Stomach (tissue), 4 donors: ENCODE measurements at regions not wholly inside any gene's neighbourhood (a gene's known extent, or its start where the extent isn't known, plus 50 kb on each side); places are given as distances from the start of the nearest gene placed in this dataset.

Source experiments
- POLR2A ChIP-seq, 4 donors: fragments of 450-650 bp; IDR thresholded peaks; one replicate each; pipeline ENCODE4 v1.6.1; 2016; ENCODE audit warnings: antibody characterized with exemption in 4 of 4, control low read depth in 2 of 4, mild to moderate bottlenecking in 1 of 4, moderate library complexity in 1 of 4
- POLR2AphosphoS5 ChIP-seq, 3 donors: sonication (generic); formaldehyde crosslinking; IDR thresholded peaks; one replicate each; pipeline ENCODE4 v1.6.1; 2016; ENCODE audit warnings: antibody characterized with exemption in 3 of 3
- TF ChIP-seq, protein P1 (sequence below), 7 experiments: fragments of 450-650 bp in 4 of 7; fragments of 200-600 bp in 3 of 7; sonication (generic) in 3 of 7; IDR thresholded peaks; one replicate each; pipeline ENCODE4 v1.5.1; 2016 to 2019; ENCODE audit warnings: antibody characterized with exemption in 7 of 7, control low read depth in 2 of 7, mild to moderate bottlenecking in 1 of 7

DNA sequence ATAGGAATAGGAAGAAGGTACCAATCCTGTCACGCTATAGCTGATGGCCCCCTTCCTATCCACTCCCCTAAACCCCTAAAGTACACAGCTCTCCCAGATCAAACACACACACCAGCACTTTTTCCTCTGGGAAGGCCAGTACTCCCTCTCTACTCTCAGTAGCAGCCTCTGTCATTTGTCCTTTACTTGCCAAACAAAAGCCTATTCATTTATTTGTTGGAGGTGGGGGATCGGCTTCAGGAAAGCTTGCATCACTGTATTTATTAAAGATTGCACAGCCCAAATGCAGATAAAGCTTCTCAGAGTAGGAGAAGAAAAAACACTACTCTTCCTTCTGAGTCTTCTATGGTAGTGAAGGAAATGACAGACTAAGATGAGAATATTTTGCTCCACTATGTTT is 429.7 kb upstream of the RASGRP1 start:
- TF ChIP-seq POLR2AphosphoS5 (IDR thresholded peaks at IDR 0.05): no peak
- TF ChIP-seq, protein P1, sequence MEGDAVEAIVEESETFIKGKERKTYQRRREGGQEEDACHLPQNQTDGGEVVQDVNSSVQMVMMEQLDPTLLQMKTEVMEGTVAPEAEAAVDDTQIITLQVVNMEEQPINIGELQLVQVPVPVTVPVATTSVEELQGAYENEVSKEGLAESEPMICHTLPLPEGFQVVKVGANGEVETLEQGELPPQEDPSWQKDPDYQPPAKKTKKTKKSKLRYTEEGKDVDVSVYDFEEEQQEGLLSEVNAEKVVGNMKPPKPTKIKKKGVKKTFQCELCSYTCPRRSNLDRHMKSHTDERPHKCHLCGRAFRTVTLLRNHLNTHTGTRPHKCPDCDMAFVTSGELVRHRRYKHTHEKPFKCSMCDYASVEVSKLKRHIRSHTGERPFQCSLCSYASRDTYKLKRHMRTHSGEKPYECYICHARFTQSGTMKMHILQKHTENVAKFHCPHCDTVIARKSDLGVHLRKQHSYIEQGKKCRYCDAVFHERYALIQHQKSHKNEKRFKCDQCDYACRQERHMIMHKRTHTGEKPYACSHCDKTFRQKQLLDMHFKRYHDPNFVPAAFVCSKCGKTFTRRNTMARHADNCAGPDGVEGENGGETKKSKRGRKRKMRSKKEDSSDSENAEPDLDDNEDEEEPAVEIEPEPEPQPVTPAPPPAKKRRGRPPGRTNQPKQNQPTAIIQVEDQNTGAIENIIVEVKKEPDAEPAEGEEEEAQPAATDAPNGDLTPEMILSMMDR (IDR thresholded peaks at IDR 0.05): no peak
- TF ChIP-seq POLR2A (IDR thresholded peaks at IDR 0.05): no peak
